ENCODE measurements at regions not wholly inside any gene's neighbourhood (a gene's known extent, or its start where the extent isn't known, plus 50 kb on each side); places are given as distances from the start of the nearest gene placed in this dataset.

DNA sequence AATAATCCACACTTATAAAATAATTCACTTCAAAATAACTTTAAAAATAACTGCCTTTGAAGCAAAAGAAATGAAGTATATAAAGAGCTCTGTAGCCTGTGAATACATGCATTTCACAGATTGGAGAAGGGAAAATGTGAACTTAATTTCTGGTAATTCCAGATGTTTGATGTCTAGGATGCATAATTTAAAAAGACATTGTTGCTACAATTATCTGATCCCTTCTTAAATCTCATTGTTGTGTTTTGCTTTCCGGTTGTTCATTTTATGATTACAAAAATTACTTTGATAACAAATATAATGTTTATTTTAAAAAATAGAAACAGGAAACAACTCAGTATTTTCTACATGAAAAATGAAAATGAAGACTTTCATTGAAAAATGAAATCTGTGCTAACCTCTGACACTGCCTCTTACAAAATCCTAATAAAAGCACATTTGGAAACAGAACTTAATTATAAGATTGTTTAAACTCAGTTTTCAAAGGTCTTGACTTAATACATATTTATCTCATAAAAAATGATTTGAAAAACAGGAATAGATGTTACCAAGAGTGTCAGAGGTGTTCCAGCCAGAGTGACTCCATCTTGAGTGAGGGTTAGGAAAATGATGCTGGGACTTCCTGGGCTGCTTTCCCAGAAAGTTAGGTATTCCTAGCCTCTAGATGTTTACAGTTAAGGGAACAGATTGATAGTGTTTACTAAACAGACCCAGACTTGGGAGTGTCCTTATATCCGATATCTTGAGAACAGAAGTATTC, 516.6 kb upstream of the SEMA3D start:
- TF ChIP-seq ZNF274 (IDR thresholded peaks at IDR 0.05; ENCODE audit: low read depth, low read length) (no peak), SUZ12 (IDR thresholded peaks at IDR 0.05; ENCODE audit: extremely low read depth, insufficient read depth, insufficient read length) (no peak), YY1 (IDR thresholded peaks at IDR 0.05; ENCODE audit: insufficient read depth, insufficient read length) (no peak)
